ENCODE measurements at regions not wholly inside any gene's neighbourhood (a gene's known extent, or its start where the extent isn't known, plus 50 kb on each side); places are given as distances from the start of the nearest gene placed in this dataset.

- DNase-seq (ENCODE audit: low spot score), result peak; percentile 27
Measured at GRCh38 chr3:159929171-159930141, 59.2 kb upstream of the IL12A start.

- DNase-seq (ENCODE audit: low spot score), result no peak
Measured at GRCh38 chr3:159934216-159934615, 54.4 kb upstream of the IL12A start.

- DNase-seq (ENCODE audit: low spot score), result no peak
Measured at GRCh38 chr3:159936541-159936940, 52.1 kb upstream of the IL12A start.

GRCh38 chr3:159937561-159938166 is 51.0 kb upstream of the IL12A start:
- no peak for DNase-seq (ENCODE audit: low spot score)

- no peak for DNase-seq (ENCODE audit: low spot score)
Measured at GRCh38 chr3:159938714-159939113, 49.9 kb upstream of the IL12A start.
